Tibial artery (tissue), 4 donors: ENCODE measurements at regions not wholly inside any gene's neighbourhood (a gene's known extent, or its start where the extent isn't known, plus 50 kb on each side); places are given as distances from the start of the nearest gene placed in this dataset.

Experiments
- DNase-seq, 2 donors: peaks; one replicate each; pipeline ENCODE4 v3.0.0-alpha.2; 2019
- H3K27ac ChIP-seq, 2 donors: fragments of 200-600 bp; sonication (generic) in 1 of 2; 1 replicate in 1 of 2; 2 replicates in 1 of 2; pipeline ENCODE4 v1.5.1; 2018 to 2019; ENCODE audit warnings: mild to moderate bottlenecking in 1 of 2
- H3K27me3 ChIP-seq, 2 donors: fragments of 200-600 bp; sonication (generic) in 1 of 2; one replicate each; pipeline versions ENCODE4 v1.5.1 to v1.6.0; 2016 to 2019
- H3K36me3 ChIP-seq, 3 donors: fragments of 200-600 bp; sonication (generic) in 2 of 3; one replicate each; pipeline ENCODE4 v1.5.1; 2016 to 2019; ENCODE audit warnings: mild to moderate bottlenecking in 2 of 3
- H3K4me1 ChIP-seq, 4 donors: fragments of 200-600 bp; sonication (generic) in 2 of 4; 1 replicate in 3 of 4; 2 replicates in 1 of 4; pipeline ENCODE4 v1.5.1; 2016 to 2019
- H3K4me3 ChIP-seq, 2 donors: fragments of 200-600 bp; sonication (generic) in 1 of 2; 1 replicate in 1 of 2; 2 replicates in 1 of 2; pipeline ENCODE4 v1.5.1; 2018 to 2019; ENCODE audit warnings: mild to moderate bottlenecking in 2 of 2
- H3K9me3 ChIP-seq, 3 donors: fragments of 200-600 bp; sonication (generic) in 1 of 3; one replicate each; pipeline ENCODE4 v1.5.1; 2016 to 2019
- intact Hi-C: fragments of 100-400 bp; cut with DNase I; formaldehyde crosslinking; loops from one replicate; pipeline ENCODE4 v1.15.0; 2023; ENCODE audit warnings: low total_unique reads
- TF ChIP-seq, protein P1 (sequence below), 2 experiments: fragments of 200-600 bp in 1 of 2; fragments of 450-650 bp in 1 of 2; IDR thresholded peaks; one replicate each; pipeline ENCODE4 v1.5.1; 2017 to 2019; ENCODE audit warnings: antibody characterized with exemption in 2 of 2, mild to moderate bottlenecking in 1 of 2, moderate library complexity in 1 of 2

DNA sequence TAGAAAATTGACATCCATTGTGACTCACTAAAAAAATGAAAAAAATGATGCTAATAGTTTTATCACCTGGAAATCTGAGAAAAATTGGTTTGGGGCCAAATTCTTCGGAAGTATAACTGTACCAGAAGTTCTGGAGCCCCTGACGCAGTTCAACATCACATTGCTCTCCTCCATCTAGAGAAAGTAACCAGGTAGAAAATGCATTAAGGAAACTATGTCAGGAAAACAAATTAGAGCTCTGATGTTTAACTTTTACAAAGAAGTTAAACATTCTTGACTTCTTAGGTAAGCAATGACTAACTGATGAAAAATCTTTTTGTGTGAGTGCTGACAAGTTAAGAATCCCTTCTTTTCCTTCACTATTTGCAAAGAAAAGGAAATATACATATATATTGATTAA is 61.1 kb upstream of the TMEM196 start:
- Histone ChIP-seq H3K27me3 (no peaks in the 10 kb centered on the region), H3K27ac (no peak overlapping the region), H3K36me3 (no peaks in the 10 kb centered on the region), H3K9me3 (no peaks in the 10 kb centered on the region), H3K4me3 (no peak overlapping the region), H3K4me1 (no peaks in the 10 kb centered on the region)
- DNase-seq: no peak
- TF ChIP-seq, protein P1, sequence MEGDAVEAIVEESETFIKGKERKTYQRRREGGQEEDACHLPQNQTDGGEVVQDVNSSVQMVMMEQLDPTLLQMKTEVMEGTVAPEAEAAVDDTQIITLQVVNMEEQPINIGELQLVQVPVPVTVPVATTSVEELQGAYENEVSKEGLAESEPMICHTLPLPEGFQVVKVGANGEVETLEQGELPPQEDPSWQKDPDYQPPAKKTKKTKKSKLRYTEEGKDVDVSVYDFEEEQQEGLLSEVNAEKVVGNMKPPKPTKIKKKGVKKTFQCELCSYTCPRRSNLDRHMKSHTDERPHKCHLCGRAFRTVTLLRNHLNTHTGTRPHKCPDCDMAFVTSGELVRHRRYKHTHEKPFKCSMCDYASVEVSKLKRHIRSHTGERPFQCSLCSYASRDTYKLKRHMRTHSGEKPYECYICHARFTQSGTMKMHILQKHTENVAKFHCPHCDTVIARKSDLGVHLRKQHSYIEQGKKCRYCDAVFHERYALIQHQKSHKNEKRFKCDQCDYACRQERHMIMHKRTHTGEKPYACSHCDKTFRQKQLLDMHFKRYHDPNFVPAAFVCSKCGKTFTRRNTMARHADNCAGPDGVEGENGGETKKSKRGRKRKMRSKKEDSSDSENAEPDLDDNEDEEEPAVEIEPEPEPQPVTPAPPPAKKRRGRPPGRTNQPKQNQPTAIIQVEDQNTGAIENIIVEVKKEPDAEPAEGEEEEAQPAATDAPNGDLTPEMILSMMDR (IDR thresholded peaks at IDR 0.05): no peak
- intact Hi-C loops: no loop called here

DNA sequence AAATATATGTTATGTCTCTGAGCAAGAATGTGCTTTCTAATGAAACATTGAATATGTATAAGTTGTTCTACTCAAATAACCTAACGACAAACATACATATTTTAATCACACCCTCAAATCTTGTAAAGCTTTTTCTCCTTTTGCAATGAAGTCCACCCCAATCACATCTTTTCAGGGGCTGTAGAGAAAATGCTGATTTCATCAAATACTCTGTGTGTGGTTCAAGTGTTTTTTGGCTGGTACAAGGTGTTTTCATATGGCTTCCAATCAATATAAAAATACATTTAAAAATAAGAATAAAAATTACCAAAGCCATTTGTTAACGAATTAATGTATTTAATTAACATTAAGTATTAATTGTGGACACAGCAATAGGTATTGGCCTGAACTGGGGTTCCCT is 57.2 kb upstream of the TMEM196 start:
- H3K9me3 ChIP-seq: no peaks in the 10 kb centered on the region
- DNase-seq: no peak
- H3K27me3 ChIP-seq: no peaks in the 10 kb centered on the region
- intact Hi-C loops: no loop called here
- H3K27ac ChIP-seq: no peak overlapping the region
- TF ChIP-seq, protein P1 (IDR thresholded peaks at IDR 0.05): no peak
- no peaks in the 10 kb centered on the region for H3K4me1 ChIP-seq
- no peaks in the 10 kb centered on the region for H3K36me3 ChIP-seq
- H3K4me3 ChIP-seq: no peak overlapping the region
